GM21447 (cell line): ENCODE measurements at regions not wholly inside any gene's neighbourhood (a gene's known extent, or its start where the extent isn't known, plus 50 kb on each side); places are given as distances from the start of the nearest gene placed in this dataset.

Source experiments
- ATAC-seq: cut with Tn5 transposase; IDR thresholded peaks from one replicate; pipeline ENCODE4 v1.9.1; 2021; ENCODE audit not compliant: unreplicated experiment

GRCh38 chr4:4808086-4808485 lies 51.4 kb upstream of the MSX1 start:
- ATAC-seq: no peak

- no peak for ATAC-seq
These were observed 53.6 kb upstream of the MSX1 start for GRCh38 chr4:4805887-4806286.

- no peak for ATAC-seq
These were observed 55.6 kb upstream of the MSX1 start for GRCh38 chr4:4803912-4804296.

GRCh38 chr4:4803216-4803911 lies 56.1 kb upstream of the MSX1 start:
- no peak for ATAC-seq

GRCh38 chr4:4800646-4801408 lies 58.6 kb upstream of the MSX1 start:
- ATAC-seq: no peak

- no peak for ATAC-seq
These were observed 65.0 kb upstream of the MSX1 start for GRCh38 chr4:4794421-4794820.

- ATAC-seq: no peak
These were observed 67.0 kb upstream of the MSX1 start for GRCh38 chr4:4792466-4792865.

- no peak for ATAC-seq
These were observed 68.0 kb upstream of the MSX1 start for GRCh38 chr4:4791299-4792111.

- no peak for ATAC-seq
These were observed 70.0 kb upstream of the MSX1 start for GRCh38 chr4:4789462-4789861.

GRCh38 chr4:4788573-4788972 lies 70.9 kb upstream of the MSX1 start:
- no peak for ATAC-seq

GRCh38 chr4:4787421-4787820 lies 72.0 kb upstream of the MSX1 start:
- ATAC-seq: no peak

GRCh38 chr4:4784379-4784778 lies 75.1 kb upstream of the MSX1 start:
- ATAC-seq: no peak

- no peak for ATAC-seq
These were observed 75.6 kb upstream of the MSX1 start for GRCh38 chr4:4783847-4784246.

GRCh38 chr4:4782969-4783368 lies 76.5 kb upstream of the MSX1 start:
- ATAC-seq: no peak

GRCh38 chr4:4781936-4782707 lies 77.3 kb upstream of the MSX1 start:
- no peak for ATAC-seq

GRCh38 chr4:4780729-4781244 lies 78.7 kb upstream of the MSX1 start:
- no peak for ATAC-seq

- no peak for ATAC-seq
These were observed 80.0 kb upstream of the MSX1 start for GRCh38 chr4:4779486-4779885.

GRCh38 chr4:4779054-4779453 lies 80.4 kb upstream of the MSX1 start:
- ATAC-seq: no peak

GRCh38 chr4:4778554-4778953 lies 80.9 kb upstream of the MSX1 start:
- ATAC-seq: no peak

- no peak for ATAC-seq
These were observed 82.5 kb upstream of the MSX1 start for GRCh38 chr4:4776934-4777333.

- ATAC-seq: no peak
These were observed 83.1 kb upstream of the MSX1 start for GRCh38 chr4:4776335-4776734.
